ENCODE measurements at regions not wholly inside any gene's neighbourhood (a gene's known extent, or its start where the extent isn't known, plus 50 kb on each side); places are given as distances from the start of the nearest gene placed in this dataset.
A peak's percentile ranks its signal among the peaks of the same experiment; 100 is the strongest.
"Not testable (repeated sequence)": the region's sequence is repeated elsewhere in the genome, so short reads cannot be mapped to it uniquely, and the experiment has no call there.

DNA sequence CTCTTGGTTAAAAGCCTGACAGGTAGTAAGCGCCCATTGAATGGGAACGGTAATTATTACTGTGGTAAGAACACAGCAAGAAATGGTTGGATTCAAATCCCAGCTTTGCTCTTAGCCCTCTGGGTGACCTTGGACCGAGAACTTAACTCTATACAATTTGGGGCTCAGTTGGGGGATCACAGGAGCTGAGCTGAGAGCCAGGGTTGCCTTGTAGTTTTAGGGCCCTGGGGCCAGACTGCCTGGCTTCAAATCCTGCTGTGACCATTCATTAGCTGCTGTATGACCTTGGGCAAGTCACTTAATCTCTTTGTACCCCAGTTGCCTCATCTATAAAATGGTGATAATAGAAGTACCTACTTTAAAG is 87.4 kb upstream of the SH3PXD2B start:
- DNase-seq (no peak), ATAC-seq (no peak)
- Mint-ChIP-seq H3K9me3 (ENCODE audit: insufficient read depth) (no peaks in the 10 kb centered on the region), H3K36me3 (ENCODE audit: low read depth) (no peaks in the 10 kb centered on the region), H3K4me1 (ENCODE audit: low read depth) (no peaks in the 10 kb centered on the region), H3K27me3 (ENCODE audit: low read depth) (no peaks in the 10 kb centered on the region), H3K27ac (no peak overlapping the region), H3K4me3 (no peak overlapping the region)
- CTCF ChIA-PET: no interaction called here
- POLR2A ChIA-PET: no interaction called here

DNA sequence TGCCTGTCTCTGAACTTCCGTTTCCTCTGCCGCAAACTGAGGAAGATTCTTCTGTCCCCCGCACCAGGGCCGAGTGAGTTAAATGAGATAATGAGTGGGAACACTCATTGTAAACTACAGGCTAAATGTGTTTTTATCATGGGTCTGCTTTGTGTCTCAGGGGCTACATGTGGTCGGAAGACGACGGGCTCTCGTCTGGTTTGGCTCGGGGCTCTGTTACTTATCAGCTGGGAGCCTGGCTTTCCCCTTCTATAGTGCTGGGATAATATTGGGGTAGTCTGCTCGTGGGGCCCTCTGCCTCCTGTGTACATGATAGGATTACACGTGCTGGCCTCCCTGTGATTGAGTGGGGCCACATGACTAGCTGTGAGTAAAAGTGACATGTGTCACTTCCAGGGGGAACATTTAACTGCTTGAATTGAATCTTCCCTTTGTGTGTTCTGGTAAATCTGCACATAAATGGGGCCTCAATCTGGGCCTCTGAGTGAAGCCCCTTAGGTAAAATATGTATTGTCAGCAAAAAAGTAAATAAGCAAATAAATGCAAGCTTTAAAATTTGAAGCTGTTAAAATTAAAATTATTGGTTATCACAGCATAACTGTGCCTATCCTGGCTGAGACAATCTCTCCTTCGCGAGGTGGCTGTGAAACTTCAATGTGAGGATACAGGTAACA is 86.9 kb upstream of the SH3PXD2B start:
- Mint-ChIP-seq H3K9me3 (ENCODE audit: insufficient read depth) (no peaks in the 10 kb centered on the region), H3K4me3 (no peak overlapping the region), H3K36me3 (ENCODE audit: low read depth) (no peaks in the 10 kb centered on the region), H3K4me1 (ENCODE audit: low read depth) (no peaks in the 10 kb centered on the region), H3K27me3 (ENCODE audit: low read depth) (no peaks in the 10 kb centered on the region), H3K27ac (no peak overlapping the region)
- ChIA-PET POLR2A (no interaction called here), CTCF (no interaction called here)
- no peak for ATAC-seq
- DNase-seq: no peak

DNA sequence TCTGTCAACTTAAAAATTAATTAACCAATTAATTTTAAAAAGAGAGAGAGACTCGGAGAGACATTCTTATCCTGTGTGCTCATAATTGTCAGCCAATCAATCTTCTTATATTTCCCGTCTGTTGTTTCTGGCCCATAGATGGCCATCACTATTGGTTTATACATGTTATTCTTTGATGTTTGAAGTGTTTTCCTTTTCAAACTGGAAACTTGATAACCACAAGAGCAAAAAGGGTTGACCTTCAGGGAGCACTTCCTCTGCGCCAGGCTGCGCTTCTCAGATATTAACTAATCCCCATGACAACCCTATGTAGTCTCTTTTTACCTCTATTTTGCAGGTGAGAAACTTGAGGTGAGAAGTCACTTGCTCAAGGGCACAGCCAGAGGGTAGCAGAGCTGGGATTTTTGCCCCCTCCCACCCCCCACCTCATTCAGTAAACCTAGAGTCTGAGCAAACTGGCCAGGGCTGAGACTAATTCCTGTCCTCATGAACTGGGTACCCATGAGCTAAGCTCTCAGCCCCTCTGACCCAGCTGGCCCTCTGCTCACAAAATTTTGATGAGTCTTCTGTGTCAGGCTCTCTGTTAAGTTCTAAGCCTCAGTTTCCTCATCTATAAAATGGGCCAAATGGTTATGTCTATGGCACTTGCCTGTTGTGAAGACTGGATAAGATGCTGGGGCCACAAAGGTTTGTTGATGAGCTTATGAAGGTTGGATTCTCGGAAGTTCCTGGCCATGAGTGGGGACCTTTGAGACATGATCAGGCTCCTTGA is 86.0 kb upstream of the SH3PXD2B start:
- Mint-ChIP-seq H3K27me3 (ENCODE audit: low read depth) (no peaks in the 10 kb centered on the region), H3K36me3 (ENCODE audit: low read depth) (no peaks in the 10 kb centered on the region), H3K4me3 (no peak overlapping the region), H3K4me1 (ENCODE audit: low read depth) (no peaks in the 10 kb centered on the region), H3K27ac (no peak overlapping the region), H3K9me3 (ENCODE audit: insufficient read depth) (no peaks in the 10 kb centered on the region)
- ChIA-PET POLR2A (no interaction called here), CTCF (no interaction called here)
- DNase-seq (no peak), ATAC-seq (no peak)

DNA sequence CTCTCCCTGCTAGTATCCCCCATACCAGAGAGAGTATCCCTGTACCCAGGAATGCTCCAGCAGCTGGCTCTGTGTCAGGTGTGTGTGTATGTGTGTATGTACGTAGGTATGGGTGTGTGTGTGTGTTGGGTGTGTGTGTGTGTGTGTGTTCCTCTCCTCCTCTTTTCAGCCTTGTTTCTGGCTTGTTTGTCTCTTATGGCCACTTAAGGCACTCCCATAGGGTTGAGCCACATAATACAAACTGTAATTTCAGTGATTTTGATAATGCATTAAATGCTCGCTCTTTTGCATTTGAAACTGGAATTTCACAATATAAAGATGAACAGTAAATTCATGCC is 80.8 kb upstream of the SH3PXD2B start:
- Mint-ChIP-seq H3K4me1 (ENCODE audit: low read depth) (no peaks in the 10 kb centered on the region), H3K27ac (no peak overlapping the region), H3K9me3 (ENCODE audit: insufficient read depth) (no peaks in the 10 kb centered on the region), H3K36me3 (ENCODE audit: low read depth) (no peaks in the 10 kb centered on the region), H3K27me3 (ENCODE audit: low read depth) (no peaks in the 10 kb centered on the region), H3K4me3 (no peak overlapping the region)
- ATAC-seq (no peak), DNase-seq (peak; percentile 3)
- ChIA-PET POLR2A (no interaction called here), CTCF (no interaction called here)

DNA sequence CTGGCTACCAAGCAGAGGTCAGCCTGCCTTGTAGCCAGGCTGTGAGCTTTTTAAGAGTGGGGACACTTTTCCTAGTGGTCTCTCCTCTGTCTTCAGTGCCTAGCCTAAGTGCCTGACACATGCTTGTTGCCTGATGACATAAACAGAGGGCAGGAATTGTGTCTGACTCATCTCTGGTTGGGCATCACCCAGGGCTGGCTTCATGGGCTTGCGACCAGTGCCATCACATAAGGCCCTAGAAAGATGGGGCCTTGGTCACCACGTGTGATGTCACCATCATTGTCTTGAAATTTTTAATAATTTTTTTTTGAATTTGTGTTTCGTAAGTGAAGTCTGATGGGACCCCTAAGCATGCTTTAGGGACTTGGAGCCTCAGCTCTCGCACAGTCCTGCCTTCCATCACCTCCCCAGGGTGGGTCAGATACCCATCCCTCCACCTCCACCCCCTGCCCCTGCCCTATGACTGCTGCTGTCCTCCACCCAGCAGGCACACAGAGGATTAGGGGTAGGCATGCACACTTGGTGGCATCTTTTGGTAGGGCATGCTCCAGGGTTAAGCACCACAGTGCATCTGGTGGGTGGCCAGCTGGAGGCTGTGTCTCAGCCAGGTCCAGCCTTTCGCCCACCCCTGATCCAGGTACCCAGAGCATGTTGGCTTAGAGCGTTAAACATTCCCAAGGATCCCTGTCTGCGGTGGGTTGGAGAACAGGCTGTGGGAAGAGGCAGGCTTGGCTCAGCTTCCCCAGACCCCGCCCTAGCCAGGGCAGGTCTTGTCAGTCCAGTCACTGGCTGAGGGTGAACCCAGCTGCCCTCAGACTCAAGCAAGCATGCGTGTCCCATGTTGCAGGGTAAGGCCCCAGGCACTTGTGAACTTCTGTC is 80.1 kb upstream of the SH3PXD2B start:
- Mint-ChIP-seq H3K27me3 (ENCODE audit: low read depth) (no peaks in the 10 kb centered on the region), H3K4me3 (no peak overlapping the region), H3K9me3 (ENCODE audit: insufficient read depth) (no peaks in the 10 kb centered on the region), H3K27ac (no peak overlapping the region), H3K36me3 (ENCODE audit: low read depth) (no peaks in the 10 kb centered on the region), H3K4me1 (ENCODE audit: low read depth) (no peaks in the 10 kb centered on the region)
- POLR2A ChIA-PET: no interaction called here
- ATAC-seq (no peak), DNase-seq (peak; percentile 10)
- CTCF ChIA-PET: no interaction called here

DNA sequence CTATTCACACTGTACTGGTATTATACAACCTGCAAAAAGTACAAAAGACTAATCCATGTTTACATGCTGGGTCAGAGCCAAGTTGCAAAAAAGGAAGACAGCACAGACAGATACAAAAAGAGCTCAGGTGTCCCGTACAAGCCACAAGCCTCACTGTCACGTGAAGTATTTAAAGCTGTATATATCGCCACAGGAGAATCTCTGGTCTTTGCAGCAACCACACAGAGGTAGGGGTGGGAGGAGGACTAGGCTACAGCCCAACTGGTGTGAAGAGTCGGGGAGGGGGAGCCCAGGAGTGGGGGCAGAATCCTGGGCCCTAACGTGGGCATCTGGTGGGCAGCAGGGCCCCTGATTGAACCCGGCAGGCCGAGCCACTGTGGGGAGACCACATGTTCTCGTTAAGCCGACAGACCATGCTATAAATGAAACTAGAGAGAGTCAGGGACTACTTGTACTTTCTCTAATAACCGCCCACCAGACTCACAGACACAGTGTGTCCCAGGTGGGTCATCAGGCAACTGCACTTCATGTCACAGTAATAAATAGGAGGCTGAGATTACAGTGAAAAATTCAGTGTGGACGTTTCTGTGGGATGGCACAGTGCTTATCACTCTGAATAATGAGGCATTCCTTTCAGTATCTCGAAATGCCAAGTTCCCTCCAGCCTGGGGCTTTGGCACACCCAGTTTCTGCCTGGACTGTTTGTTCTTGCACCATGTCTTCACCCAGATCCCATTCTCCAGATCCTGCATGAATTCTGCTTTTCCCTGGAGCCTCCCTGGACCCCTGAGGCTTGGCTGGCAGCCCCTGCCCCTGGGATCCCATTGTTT is 79.3 kb upstream of the SH3PXD2B start:
- DNase-seq: peak; percentile 8
- POLR2A ChIA-PET: no interaction called here
- CTCF ChIA-PET: no interaction called here
- Mint-ChIP-seq H3K27me3 (ENCODE audit: low read depth) (no peaks in the 10 kb centered on the region), H3K9me3 (ENCODE audit: insufficient read depth) (no peaks in the 10 kb centered on the region), H3K4me1 (ENCODE audit: low read depth) (no peaks in the 10 kb centered on the region), H3K36me3 (ENCODE audit: low read depth) (no peaks in the 10 kb centered on the region), H3K27ac (no peak overlapping the region), H3K4me3 (no peak overlapping the region)
- no peak for ATAC-seq

DNA sequence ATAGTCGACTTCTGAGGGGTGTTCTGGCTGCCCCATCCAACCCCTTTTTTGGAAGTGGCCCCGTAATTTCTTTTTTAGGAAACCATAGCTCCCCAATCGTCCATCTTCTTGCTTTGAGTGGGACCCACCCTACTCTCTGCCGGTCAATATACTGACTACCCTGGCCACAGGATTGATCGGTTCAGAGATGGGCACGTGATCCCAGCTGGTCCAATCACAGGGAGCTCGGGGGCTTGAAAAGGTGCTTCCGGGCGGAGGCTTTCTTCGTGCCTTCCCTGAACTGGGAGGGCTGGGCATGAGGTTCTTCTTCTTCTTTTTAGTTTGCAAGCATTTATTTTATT is 78.7 kb upstream of the SH3PXD2B start:
- ChIA-PET POLR2A (no interaction called here), CTCF (no interaction called here)
- peak; percentile 8 for DNase-seq
- H3K4me1 Mint-ChIP-seq (ENCODE audit: low read depth): no peaks in the 10 kb centered on the region
- peaks cover under 1% of the 10 kb centered on the region for H3K27me3 Mint-ChIP-seq (ENCODE audit: low read depth)
- no peaks in the 10 kb centered on the region for H3K9me3 Mint-ChIP-seq (ENCODE audit: insufficient read depth)
- no peak for ATAC-seq
- H3K36me3 Mint-ChIP-seq (ENCODE audit: low read depth): no peaks in the 10 kb centered on the region
- no peak overlapping the region for H3K4me3 Mint-ChIP-seq
- H3K27ac Mint-ChIP-seq: no peak overlapping the region

DNA sequence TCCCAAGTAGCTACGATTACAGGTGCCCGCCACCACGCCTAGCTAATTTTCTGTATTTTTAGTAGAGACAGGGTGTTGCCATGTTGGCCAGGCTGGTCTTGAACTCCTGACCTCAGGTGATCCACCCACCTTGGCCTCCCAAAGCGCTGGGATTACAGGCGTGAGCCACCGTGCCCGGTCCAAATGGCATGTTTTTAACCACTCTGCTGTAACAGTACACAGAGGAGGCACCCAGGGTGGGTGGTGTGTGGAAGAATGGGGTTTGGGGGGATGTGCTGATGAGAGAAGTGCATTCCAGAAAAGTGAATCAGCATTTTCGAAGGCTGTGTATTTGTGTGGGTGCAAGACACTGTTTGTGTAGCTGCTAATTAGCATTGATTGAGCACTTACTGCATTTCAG is 78.1 kb upstream of the SH3PXD2B start:
- H3K27me3 Mint-ChIP-seq (ENCODE audit: low read depth); ATAC-seq; H3K36me3 Mint-ChIP-seq (ENCODE audit: low read depth); H3K4me3 Mint-ChIP-seq; H3K27ac Mint-ChIP-seq; CTCF ChIA-PET; H3K4me1 Mint-ChIP-seq (ENCODE audit: low read depth); H3K9me3 Mint-ChIP-seq (ENCODE audit: insufficient read depth); POLR2A ChIA-PET: not testable (repeated sequence)
- peak; percentile 4 for DNase-seq

DNA sequence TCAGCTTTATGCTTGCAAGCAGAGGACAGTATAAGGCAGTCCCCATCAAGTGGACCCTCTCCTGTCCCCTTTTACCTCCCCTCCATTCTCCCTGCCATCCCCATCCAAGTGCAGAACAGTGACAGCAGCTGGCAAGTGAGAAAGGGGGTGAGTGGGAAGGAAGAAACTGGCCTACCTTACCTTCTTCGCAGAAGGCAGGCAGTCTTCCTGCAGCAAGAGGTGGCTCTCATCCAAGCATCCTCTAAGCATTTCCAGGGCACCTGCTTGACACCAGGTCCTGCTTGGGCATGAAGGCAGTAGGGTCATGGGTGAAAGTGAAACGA is 77.3 kb upstream of the SH3PXD2B start:
- H3K36me3 Mint-ChIP-seq (ENCODE audit: low read depth): no peaks in the 10 kb centered on the region
- no peak overlapping the region for H3K27ac Mint-ChIP-seq
- DNase-seq (no peak), ATAC-seq (no peak)
- POLR2A ChIA-PET: no interaction called here
- peaks cover 5% of the 10 kb centered on the region for H3K27me3 Mint-ChIP-seq (ENCODE audit: low read depth)
- H3K4me1 Mint-ChIP-seq (ENCODE audit: low read depth): no peaks in the 10 kb centered on the region
- no peaks in the 10 kb centered on the region for H3K9me3 Mint-ChIP-seq (ENCODE audit: insufficient read depth)
- H3K4me3 Mint-ChIP-seq: no peak overlapping the region
- CTCF ChIA-PET: no interaction called here

DNA sequence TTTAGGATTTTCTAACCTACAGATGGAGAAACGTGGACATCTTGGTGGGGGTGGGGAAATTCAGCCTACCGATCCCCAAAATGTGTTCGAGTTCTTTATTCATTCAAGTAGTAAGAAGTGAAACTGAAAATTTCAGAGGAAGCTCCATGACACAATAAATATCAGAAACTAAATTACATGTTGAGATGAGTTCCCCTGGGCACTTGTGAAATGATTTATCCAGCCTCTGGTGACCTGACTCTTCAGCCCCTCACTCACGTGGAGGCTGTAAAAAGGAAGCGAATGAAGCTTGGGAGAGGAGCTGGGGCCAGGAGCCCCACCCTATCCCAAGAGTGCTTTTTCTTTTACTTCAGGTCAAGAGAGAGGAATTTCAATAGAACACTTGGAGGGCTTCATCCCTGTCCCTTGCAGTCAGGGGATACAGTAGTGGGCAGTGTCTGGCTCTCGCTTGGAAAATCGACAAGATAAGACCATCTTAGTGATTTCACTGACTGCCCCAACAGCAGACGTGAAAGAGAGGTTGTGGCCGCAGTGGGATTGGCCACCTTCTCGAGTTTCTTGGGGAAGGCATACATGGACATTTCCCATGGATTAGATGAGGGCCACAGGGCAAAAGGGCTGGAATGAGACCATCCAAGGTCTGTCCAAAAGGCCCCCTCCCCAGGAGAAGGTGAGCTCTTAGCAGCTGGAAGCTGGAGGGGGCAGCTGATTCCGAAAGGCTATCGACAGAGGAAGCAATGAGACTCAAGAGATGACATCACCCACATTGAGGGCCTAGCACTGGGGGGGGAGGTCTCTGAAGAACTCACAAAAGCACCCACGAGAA is 76.8 kb upstream of the SH3PXD2B start:
- Mint-ChIP-seq H3K4me3 (no peak overlapping the region), H3K4me1 (ENCODE audit: low read depth) (no peaks in the 10 kb centered on the region), H3K27me3 (ENCODE audit: low read depth) (peaks cover 5% of the 10 kb centered on the region), H3K9me3 (ENCODE audit: insufficient read depth) (no peaks in the 10 kb centered on the region), H3K27ac (no peak overlapping the region), H3K36me3 (ENCODE audit: low read depth) (no peaks in the 10 kb centered on the region)
- DNase-seq (peak; percentile 14), ATAC-seq (no peak)
- ChIA-PET CTCF (no interaction called here), POLR2A (no interaction called here)

DNA sequence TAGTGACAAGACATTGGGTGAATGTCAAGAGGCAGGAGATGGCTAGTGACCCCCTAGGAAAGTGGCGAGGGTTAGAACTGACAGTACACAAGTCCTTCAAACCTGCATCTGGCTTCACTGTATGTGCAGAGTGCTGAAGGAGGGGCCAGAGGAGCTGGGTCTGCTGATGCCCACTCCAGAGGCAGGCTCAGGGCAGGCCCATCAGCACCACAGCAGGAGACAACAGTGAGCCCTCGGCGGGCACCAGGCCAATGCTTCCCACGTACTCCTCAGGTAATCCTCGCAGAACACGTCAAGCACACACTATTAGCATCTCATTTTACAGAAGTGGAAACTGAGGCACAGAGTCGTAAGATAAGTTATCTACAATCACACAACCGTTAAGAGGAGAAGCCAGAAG is 76.1 kb upstream of the SH3PXD2B start:
- Mint-ChIP-seq H3K4me3 (no peak overlapping the region), H3K27me3 (ENCODE audit: low read depth) (peaks cover 5% of the 10 kb centered on the region), H3K27ac (no peak overlapping the region), H3K4me1 (ENCODE audit: low read depth) (no peaks in the 10 kb centered on the region), H3K36me3 (ENCODE audit: low read depth) (no peaks in the 10 kb centered on the region), H3K9me3 (ENCODE audit: insufficient read depth) (no peaks in the 10 kb centered on the region)
- peak; percentile 6 for DNase-seq
- no peak for ATAC-seq
- CTCF ChIA-PET: no interaction called here
- POLR2A ChIA-PET: no interaction called here
